PC-3 (cell line): ENCODE measurements at regions not wholly inside any gene's neighbourhood (a gene's known extent, or its start where the extent isn't known, plus 50 kb on each side); places are given as distances from the start of the nearest gene placed in this dataset.

Experiments used
- EZH2 ChIP-seq: fragments of 300-600 bp; sonication (generic); IDR thresholded peaks from one replicate; pipeline ENCODE4 v1.6.1; 2017; ENCODE audit warnings: antibody characterized with exemption, mild to moderate bottlenecking, low read length; ENCODE audit not compliant: unreplicated experiment
- TF ChIP-seq, protein P1 (sequence below): fragments of 300-600 bp; sonication (generic); conservative IDR thresholded peaks from 2 replicates; pipeline ENCODE4 v1.5.1; 2017; ENCODE audit warnings: antibody characterized with exemption, low read depth, mild to moderate bottlenecking, low read length

DNA sequence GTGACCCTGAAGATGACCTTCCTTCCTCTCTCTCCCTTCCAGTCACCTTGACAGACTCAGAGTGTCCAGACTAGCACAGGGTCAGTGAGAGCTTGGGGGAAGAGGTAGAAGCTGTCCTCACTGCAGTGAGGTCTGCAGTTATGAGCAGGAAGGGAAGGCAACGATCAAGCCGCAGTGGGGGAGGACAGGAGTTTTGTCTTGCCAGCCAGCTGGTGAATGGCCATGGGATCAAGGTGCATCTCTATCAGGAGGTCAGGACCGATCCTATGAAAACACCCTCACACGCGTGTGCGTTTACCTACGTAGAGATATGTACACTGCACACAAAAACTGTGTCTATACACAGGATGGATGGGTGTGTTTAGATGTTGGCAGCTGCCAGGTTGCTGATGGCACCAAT lies 83.2 kb downstream of the THNSL2 start:
- TF ChIP-seq, protein P1, sequence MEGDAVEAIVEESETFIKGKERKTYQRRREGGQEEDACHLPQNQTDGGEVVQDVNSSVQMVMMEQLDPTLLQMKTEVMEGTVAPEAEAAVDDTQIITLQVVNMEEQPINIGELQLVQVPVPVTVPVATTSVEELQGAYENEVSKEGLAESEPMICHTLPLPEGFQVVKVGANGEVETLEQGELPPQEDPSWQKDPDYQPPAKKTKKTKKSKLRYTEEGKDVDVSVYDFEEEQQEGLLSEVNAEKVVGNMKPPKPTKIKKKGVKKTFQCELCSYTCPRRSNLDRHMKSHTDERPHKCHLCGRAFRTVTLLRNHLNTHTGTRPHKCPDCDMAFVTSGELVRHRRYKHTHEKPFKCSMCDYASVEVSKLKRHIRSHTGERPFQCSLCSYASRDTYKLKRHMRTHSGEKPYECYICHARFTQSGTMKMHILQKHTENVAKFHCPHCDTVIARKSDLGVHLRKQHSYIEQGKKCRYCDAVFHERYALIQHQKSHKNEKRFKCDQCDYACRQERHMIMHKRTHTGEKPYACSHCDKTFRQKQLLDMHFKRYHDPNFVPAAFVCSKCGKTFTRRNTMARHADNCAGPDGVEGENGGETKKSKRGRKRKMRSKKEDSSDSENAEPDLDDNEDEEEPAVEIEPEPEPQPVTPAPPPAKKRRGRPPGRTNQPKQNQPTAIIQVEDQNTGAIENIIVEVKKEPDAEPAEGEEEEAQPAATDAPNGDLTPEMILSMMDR: no peak
- no peak for TF ChIP-seq EZH2
